Psoas muscle (tissue), 7 donors: ENCODE measurements at regions not wholly inside any gene's neighbourhood (a gene's known extent, or its start where the extent isn't known, plus 50 kb on each side); places are given as distances from the start of the nearest gene placed in this dataset.

ENCODE experiments used
- ATAC-seq, 4 donors: fragments of 200-7000 bp; cut with Tn5 transposase; one replicate each; pipeline ENCODE4 v1.9.1; 2020; ENCODE audit warnings: moderate library complexity in 3 of 4, mild to moderate bottlenecking in 2 of 4
- DNase-seq, 2 donors: peaks; one replicate each; pipeline ENCODE4 v3.0.0-alpha.2; 2020
- H3K27ac ChIP-seq: fragments of 200-600 bp; one replicate; pipeline ENCODE4 v1.8.0; 2022
- H3K27me3 ChIP-seq, 3 donors: fragments of 200-600 bp in 1 of 3; one replicate each; pipeline versions ENCODE4 v1.6.1 to v1.8.0; 2013 to 2022; ENCODE audit warnings: low read length in 2 of 3, mild to moderate bottlenecking in 2 of 3, moderate library complexity in 1 of 3; ENCODE audit not compliant: insufficient read depth in 3 of 3
- H3K36me3 ChIP-seq, 2 donors: fragments of 200-600 bp in 1 of 2; one replicate each; pipeline versions ENCODE4 v1.6.1 to v1.8.0; 2013 to 2022; ENCODE audit warnings: low read depth in 1 of 2, mild to moderate bottlenecking in 1 of 2, moderate library complexity in 1 of 2; ENCODE audit not compliant: insufficient read depth in 1 of 2
- H3K4me1 ChIP-seq: fragments of 200-600 bp; one replicate; pipeline ENCODE4 v1.8.0; 2022
- H3K4me3 ChIP-seq: fragments of 200-600 bp; one replicate; pipeline ENCODE4 v1.8.0; 2022; ENCODE audit warnings: mild to moderate bottlenecking
- H3K9me3 ChIP-seq: fragments of 200-600 bp; one replicate; pipeline ENCODE4 v1.8.0; 2022
- CTCF ChIP-seq: fragments of 200-600 bp; IDR thresholded peaks from one replicate; pipeline ENCODE4 v1.8.0; 2022; ENCODE audit warnings: antibody characterized with exemption
- WGBS, 3 donors: extraction: QIAGEN DNeasy Blood & Tissue Kit; methylation state at CpG; one replicate each; pipeline versions ENCODE4 v1.1.6 to v1.1.7; 2013; 5-methylcytosine and 5-hydroxymethylcytosine counted together
- intact Hi-C, 2 donors: fragments of 100-400 bp; cut with DNase I; formaldehyde crosslinking; loops; one replicate each; pipeline versions ENCODE4 v1.11.0 to v1.14.2; 2022
- donor health status: healthy with polysubstance abuse.
- donor health status: DM: no; HTN: no; CAD: no; lungs with moderate emphysema.
- donor health status: Bipolar disorder and iron deficiency.
- donor health status: healthy.
- donor health status: DM: yes; HTN: yes; CAD: no.
- donor health status: DM: no; HTN: no; CAD: no.
- donor health status: DM: yes; HTN: yes; CAD: no.

- intact Hi-C loops: no loop called here
- peaks cover 6% of the 10 kb centered on the region for H3K4me1 ChIP-seq
- H3K27me3 ChIP-seq: no peaks in the 10 kb centered on the region
- WGBS, 3 donors: 90 to 96% (median 93%) methylated on average over 14 of the region's 14 CpGs
- no peaks in the 10 kb centered on the region for H3K36me3 ChIP-seq
- H3K9me3 ChIP-seq: no peaks in the 10 kb centered on the region
- DNase-seq: no peak
- ATAC-seq: no peak
- H3K27ac ChIP-seq: no peak overlapping the region
- no peak overlapping the region for H3K4me3 ChIP-seq
- TF ChIP-seq CTCF: no peak
These were observed 102.3 kb downstream of the SIK1 start for GRCh38 chr21:43324596-43324995.

- no peaks in the 10 kb centered on the region for H3K9me3 ChIP-seq
- peaks cover 6% of the 10 kb centered on the region for H3K4me1 ChIP-seq
- peaks cover 0 to 7% (median 3%) of the 10 kb centered on the region in 3 donors for H3K27me3 ChIP-seq
- H3K4me3 ChIP-seq: no peak overlapping the region
- peak overlapping the region; percentile 50 for H3K27ac ChIP-seq
- TF ChIP-seq CTCF: no peak
- WGBS, 3 donors: 31 to 50% (median 36%) methylated on average over 23 of the region's 23 CpGs
- peak; percentile 74 to 88 for DNase-seq
- no peaks in the 10 kb centered on the region for H3K36me3 ChIP-seq
- intact Hi-C loops: no loop called here
- ATAC-seq: peak; percentile 69 to 93 (median 86)
These were observed 103.5 kb downstream of the SIK1 start for GRCh38 chr21:43323244-43324005.

GRCh38 chr21:43322805-43323204 is 104.1 kb downstream of the SIK1 start:
- ATAC-seq (peak; percentile 34 to 56 (median 44)), DNase-seq (no peak)
- H3K27me3 ChIP-seq: peaks cover 0 to 9% (median 6%) of the 10 kb centered on the region in 3 donors
- no peak overlapping the region for H3K4me3 ChIP-seq
- no peaks in the 10 kb centered on the region for H3K36me3 ChIP-seq
- WGBS, 3 donors: 54 to 63% (median 55%) methylated on average over 7 of the region's 8 CpGs
- peaks cover 6% of the 10 kb centered on the region for H3K4me1 ChIP-seq
- H3K9me3 ChIP-seq: no peaks in the 10 kb centered on the region
- intact Hi-C loops: no loop called here
- peak overlapping the region; percentile 50 for H3K27ac ChIP-seq
- TF ChIP-seq CTCF: no peak

GRCh38 chr21:43322311-43322710 is 104.6 kb downstream of the SIK1 start:
- no peak for DNase-seq
- H3K36me3 ChIP-seq: no peaks in the 10 kb centered on the region
- H3K4me1 ChIP-seq: peaks cover 6% of the 10 kb centered on the region
- no peak overlapping the region for H3K27ac ChIP-seq
- peaks cover 0 to 14% (median 6%) of the 10 kb centered on the region in 3 donors for H3K27me3 ChIP-seq
- no peak for TF ChIP-seq CTCF
- intact Hi-C loops: no loop called here
- ATAC-seq: no peak
- H3K9me3 ChIP-seq: no peaks in the 10 kb centered on the region
- WGBS, 3 donors: 87 to 91% (median 90%) methylated on average over 17 of the region's 17 CpGs
- H3K4me3 ChIP-seq: no peak overlapping the region

- peaks cover 0 to 20% (median 6%) of the 10 kb centered on the region in 3 donors for H3K27me3 ChIP-seq
These were observed 105.3 kb downstream of the SIK1 start for GRCh38 chr21:43321611-43322010.

More at GRCh38 chr21:43321611-43322010, 105.3 kb downstream of the SIK1 start:
- H3K4me3 ChIP-seq: no peak overlapping the region
- ATAC-seq (no peak), DNase-seq (no peak)
- H3K9me3 ChIP-seq: no peaks in the 10 kb centered on the region
- no peaks in the 10 kb centered on the region for H3K36me3 ChIP-seq
- H3K27ac ChIP-seq: no peak overlapping the region
- H3K4me1 ChIP-seq: peaks cover 6% of the 10 kb centered on the region
- intact Hi-C loops: no loop called here
- WGBS, 3 donors: 95 to 97% (median 97%) methylated on average over 9 of the region's 9 CpGs
- TF ChIP-seq CTCF: no peak
